Prostate gland (tissue), 2 donors: ENCODE measurements at regions not wholly inside any gene's neighbourhood (a gene's known extent, or its start where the extent isn't known, plus 50 kb on each side); places are given as distances from the start of the nearest gene placed in this dataset.

Experiments
- DNase-seq: peaks from one replicate; pipeline ENCODE4 v3.0.0-alpha.2; 2019; ENCODE audit warnings: low spot score
- H3K27ac ChIP-seq, 2 donors: fragments of 200-600 bp; sonication (generic); 2 replicates each; pipeline ENCODE4 v1.5.1; 2017 to 2019
- H3K27me3 ChIP-seq: fragments of 200-600 bp; sonication (generic); replicated peaks from 2 replicates; pipeline ENCODE4 v1.5.1; 2019; ENCODE audit not compliant: insufficient read depth
- H3K36me3 ChIP-seq, 2 donors: fragments of 200-600 bp; sonication (generic); 1 replicate in 1 of 2; 2 replicates in 1 of 2; pipeline versions ENCODE4 v1.5.1 to v1.8.1; 2017 to 2019
- H3K4me1 ChIP-seq: fragments of 200-600 bp; sonication (generic); replicated peaks from 2 replicates; pipeline ENCODE4 v1.5.1; 2019
- H3K4me3 ChIP-seq, 2 donors: fragments of 200-600 bp; sonication (generic); 2 replicates each; pipeline ENCODE4 v1.5.1; 2017 to 2019
- H3K9me3 ChIP-seq: fragments of 200-600 bp; sonication (generic); 2 replicates; pipeline ENCODE4 v1.5.1; 2017
- POLR2A ChIP-seq: fragments of 450-650 bp; IDR thresholded peaks from one replicate; pipeline ENCODE4 v1.6.1; 2016; ENCODE audit warnings: antibody characterized with exemption, mild to moderate bottlenecking
- POLR2AphosphoS5 ChIP-seq: sonication (generic); formaldehyde crosslinking; IDR thresholded peaks from one replicate; pipeline ENCODE4 v1.6.1; 2017; ENCODE audit warnings: antibody characterized with exemption
- WGBS: methylation state at CpG from one replicate; pipeline ENCODE4 v1.1.5; 2018; 5-methylcytosine and 5-hydroxymethylcytosine counted together
- intact Hi-C: fragments of 100-400 bp; cut with DNase I; formaldehyde crosslinking; loops from one replicate; pipeline ENCODE4 v1.14.2; 2022
- TF ChIP-seq, protein P1 (sequence below), 4 experiments: fragments of 200-600 bp in 2 of 4; fragments of 450-650 bp in 2 of 4; sonication (generic) in 2 of 4; IDR thresholded peaks; 1 replicate in 3 of 4; 2 replicates in 1 of 4; pipeline ENCODE4 v1.5.1; 2016 to 2019; ENCODE audit warnings: antibody characterized with exemption in 4 of 4, mild to moderate bottlenecking in 2 of 4, moderate library complexity in 2 of 4

DNA sequence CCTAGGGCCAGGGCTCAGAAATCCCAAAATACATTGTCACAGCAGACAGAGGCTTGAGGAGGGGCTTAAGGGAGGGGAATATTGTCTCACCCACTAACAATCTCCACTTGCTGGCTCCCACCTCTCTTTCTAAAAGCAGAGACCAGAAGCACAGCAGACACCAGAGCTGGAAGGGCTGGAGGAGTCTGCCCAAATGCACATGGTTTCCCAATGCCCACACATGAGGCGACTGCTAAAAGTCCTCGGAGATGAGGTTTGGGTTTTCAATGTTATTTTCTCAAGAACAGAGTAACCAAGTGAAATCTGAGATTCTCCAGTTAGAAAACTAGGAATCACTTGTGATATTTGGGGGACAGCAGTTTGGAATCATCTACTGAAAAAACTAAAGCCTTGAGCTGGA lies 325.6 kb upstream of the JARID2 start:
- no peaks in the 10 kb centered on the region for H3K36me3 ChIP-seq
- H3K9me3 ChIP-seq = no peaks in the 10 kb centered on the region
- DNase-seq = no peak
- H3K4me3 ChIP-seq = no peak overlapping the region
- no peaks in the 10 kb centered on the region for H3K4me1 ChIP-seq
- TF ChIP-seq POLR2A = no peak
- TF ChIP-seq, protein P1, sequence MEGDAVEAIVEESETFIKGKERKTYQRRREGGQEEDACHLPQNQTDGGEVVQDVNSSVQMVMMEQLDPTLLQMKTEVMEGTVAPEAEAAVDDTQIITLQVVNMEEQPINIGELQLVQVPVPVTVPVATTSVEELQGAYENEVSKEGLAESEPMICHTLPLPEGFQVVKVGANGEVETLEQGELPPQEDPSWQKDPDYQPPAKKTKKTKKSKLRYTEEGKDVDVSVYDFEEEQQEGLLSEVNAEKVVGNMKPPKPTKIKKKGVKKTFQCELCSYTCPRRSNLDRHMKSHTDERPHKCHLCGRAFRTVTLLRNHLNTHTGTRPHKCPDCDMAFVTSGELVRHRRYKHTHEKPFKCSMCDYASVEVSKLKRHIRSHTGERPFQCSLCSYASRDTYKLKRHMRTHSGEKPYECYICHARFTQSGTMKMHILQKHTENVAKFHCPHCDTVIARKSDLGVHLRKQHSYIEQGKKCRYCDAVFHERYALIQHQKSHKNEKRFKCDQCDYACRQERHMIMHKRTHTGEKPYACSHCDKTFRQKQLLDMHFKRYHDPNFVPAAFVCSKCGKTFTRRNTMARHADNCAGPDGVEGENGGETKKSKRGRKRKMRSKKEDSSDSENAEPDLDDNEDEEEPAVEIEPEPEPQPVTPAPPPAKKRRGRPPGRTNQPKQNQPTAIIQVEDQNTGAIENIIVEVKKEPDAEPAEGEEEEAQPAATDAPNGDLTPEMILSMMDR (IDR thresholded peaks at IDR 0.05) = no peak
- TF ChIP-seq POLR2AphosphoS5 = no peak
- intact Hi-C loops = no loop called here
- WGBS = 91% methylated on average over 2 of the region's 2 CpGs
- H3K27me3 ChIP-seq = no peaks in the 10 kb centered on the region
- no peak overlapping the region for H3K27ac ChIP-seq

DNA sequence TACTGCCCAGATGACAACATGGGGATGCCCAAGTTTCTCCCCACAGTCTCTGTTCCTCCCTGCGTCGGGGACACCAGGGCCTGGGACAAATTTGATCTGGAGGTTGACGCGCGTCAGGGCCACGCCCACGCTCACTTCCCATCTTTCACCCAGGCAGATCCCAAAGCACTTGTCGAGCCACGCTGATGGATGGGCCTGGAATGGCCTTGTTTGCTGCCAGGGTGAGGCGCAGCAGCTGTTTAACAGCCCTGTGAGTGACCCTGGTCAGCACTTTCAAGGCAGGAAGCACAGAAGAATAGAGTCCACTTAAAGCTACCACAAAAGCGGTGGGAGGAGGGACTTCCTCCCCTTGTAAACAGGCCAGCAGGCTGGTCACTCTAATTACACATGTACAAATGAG lies 324.7 kb upstream of the JARID2 start:
- Histone ChIP-seq H3K27ac (no peak overlapping the region), H3K4me3 (no peak overlapping the region), H3K9me3 (no peaks in the 10 kb centered on the region), H3K36me3 (no peaks in the 10 kb centered on the region), H3K27me3 (no peaks in the 10 kb centered on the region), H3K4me1 (no peaks in the 10 kb centered on the region)
- 67% methylated on average over 11 of the region's 11 CpGs for WGBS
- TF ChIP-seq POLR2A (no peak), POLR2AphosphoS5 (no peak)
- TF ChIP-seq, protein P1 (IDR thresholded peaks at IDR 0.05) = no peak
- intact Hi-C loops = no loop called here
- no peak for DNase-seq

DNA sequence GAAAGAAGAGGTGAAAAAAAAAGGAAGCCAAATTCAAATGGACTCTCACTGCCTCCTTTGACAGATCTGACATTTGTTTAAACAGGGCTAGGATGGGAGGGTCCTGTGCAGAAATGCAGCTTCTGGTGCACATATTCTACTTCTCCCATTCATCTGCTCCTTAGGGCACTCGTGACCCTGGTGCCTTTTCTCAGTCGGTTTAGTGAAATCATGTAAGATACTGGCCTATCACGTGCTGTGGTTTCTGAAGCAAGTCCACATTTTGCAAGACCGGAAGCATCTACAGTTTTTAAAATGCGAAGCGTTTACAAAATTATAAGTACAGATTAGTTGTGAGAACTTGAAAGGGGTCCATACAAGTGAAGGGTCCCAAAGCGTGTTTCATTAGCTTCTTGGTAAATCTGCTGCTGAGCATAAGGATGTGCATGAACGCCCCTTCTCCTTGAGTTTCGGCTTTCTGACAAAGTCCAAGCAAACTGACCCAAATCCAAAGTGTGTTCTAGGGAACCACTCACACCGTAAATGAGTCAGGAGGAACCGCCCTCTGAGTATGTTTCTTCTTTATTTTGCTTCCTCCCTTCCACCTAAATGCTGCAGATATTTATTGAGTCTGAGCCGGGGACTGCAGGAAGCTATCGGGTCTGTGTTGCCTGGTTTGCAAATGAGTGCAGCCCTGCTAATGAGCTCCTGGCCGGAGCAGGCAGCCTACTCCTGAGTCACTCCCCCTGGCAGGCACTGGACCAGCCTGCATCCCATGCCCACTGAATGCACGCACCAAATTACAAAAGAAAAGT lies 323.8 kb upstream of the JARID2 start:
- Histone ChIP-seq H3K4me3 (no peak overlapping the region), H3K36me3 (no peaks in the 10 kb centered on the region), H3K4me1 (no peaks in the 10 kb centered on the region), H3K9me3 (no peaks in the 10 kb centered on the region), H3K27ac (no peak overlapping the region), H3K27me3 (no peaks in the 10 kb centered on the region)
- WGBS = 86% methylated on average over 15 of the region's 15 CpGs
- TF ChIP-seq POLR2A (no peak), POLR2AphosphoS5 (no peak)
- TF ChIP-seq, protein P1 (IDR thresholded peaks at IDR 0.05) = no peak
- intact Hi-C loops = no loop called here
- DNase-seq = no peak

DNA sequence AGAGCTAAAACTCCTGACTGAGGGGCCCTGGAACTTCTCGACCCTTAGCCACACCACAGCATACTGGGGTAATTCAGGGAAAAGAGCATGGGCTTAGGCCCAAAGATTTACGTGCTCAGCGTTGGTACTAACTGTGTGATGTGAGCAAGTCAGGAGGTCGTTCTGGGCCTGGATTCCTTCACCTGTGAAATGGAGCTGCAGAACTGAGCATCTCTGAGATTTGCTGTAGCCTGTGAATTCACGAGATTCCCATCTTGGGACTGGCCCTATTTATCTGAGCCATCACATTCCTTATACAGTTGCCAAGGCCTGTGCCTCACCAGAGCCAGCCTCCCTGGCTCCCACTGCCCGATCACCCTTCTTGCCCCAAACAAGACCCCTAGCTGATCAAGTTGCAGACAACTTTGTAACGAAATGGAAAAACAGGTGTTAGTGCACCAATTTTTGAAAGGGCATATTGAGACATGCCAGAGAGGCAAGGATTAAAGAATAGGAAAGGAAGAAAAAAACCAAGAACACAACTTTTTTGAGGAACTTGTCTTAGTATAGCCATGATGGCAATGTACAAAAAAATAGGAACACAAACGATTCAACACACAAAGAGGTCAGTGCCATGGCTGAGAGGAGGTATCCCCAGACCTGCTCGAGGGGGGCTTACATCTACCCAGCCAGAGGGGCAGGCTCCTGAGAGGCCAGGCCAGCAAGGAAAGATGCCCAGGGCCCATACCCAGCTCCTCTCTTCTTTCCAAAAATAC lies 323.0 kb upstream of the JARID2 start:
- 78% methylated on average over 9 of the region's 9 CpGs for WGBS
- DNase-seq = no peak
- intact Hi-C loops = no loop called here
- TF ChIP-seq POLR2A (no peak), POLR2AphosphoS5 (no peak)
- TF ChIP-seq, protein P1 (IDR thresholded peaks at IDR 0.05) = no peak
- H3K9me3 ChIP-seq = no peaks in the 10 kb centered on the region
- no peaks in the 10 kb centered on the region for H3K36me3 ChIP-seq
- H3K27me3 ChIP-seq = no peaks in the 10 kb centered on the region
- H3K4me1 ChIP-seq = no peaks in the 10 kb centered on the region
- no peak overlapping the region for H3K4me3 ChIP-seq
- H3K27ac ChIP-seq = no peak overlapping the region
